ENCODE measurements at regions not wholly inside any gene's neighbourhood (a gene's known extent, or its start where the extent isn't known, plus 50 kb on each side); places are given as distances from the start of the nearest gene placed in this dataset.

DNA sequence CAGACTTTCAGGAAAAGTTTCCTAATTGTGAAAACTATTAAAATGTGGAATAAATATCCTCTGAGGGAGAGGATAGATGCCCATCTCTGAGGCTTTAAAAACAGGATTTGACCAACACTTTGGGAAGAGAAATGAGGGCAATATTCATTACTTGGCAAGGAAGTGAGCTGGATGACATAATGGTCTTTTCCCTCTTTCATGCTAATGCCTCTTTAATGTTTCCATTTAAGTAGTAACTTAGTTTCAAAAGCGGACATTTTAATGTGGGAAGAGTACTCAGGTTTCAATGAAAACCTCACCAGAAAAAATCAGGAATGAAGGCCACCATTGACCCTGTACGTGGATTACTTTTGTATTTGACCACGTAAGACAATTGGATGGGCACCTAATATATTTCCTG, 503.3 kb downstream of the ANKRD50 start:
- H3K27me3 ChIP-seq (ENCODE audit: control insufficient read depth in 3 of 3, insufficient read depth in 3 of 3, low read depth in 1 of 3, low read length in 3 of 3), result no peaks in the 10 kb centered on the region
- H2AFZ ChIP-seq (ENCODE audit: low read length), result no peak overlapping the region
- no peak overlapping the region for H3K27ac ChIP-seq (replicated peaks; ENCODE audit: low read length)
- H2BK120ac ChIP-seq (ENCODE audit: low read depth, low read length), result no peak overlapping the region
- H4K91ac ChIP-seq (ENCODE audit: low read depth, low read length, poor library complexity), result no peak overlapping the region
- WGBS, 2 donors (ENCODE audit: extremely low coverage in 2 of 2, insufficient read length in 2 of 2, insufficient replicate concordance in 1 of 2), result no CpG with 5 or more reads among the region's 3 CpGs
- no peak overlapping the region for H3K14ac ChIP-seq (ENCODE audit: low read length)
- H2AK5ac ChIP-seq (ENCODE audit: low read depth, low read length), result no peak overlapping the region
- no peaks in the 10 kb centered on the region for H3K4me1 ChIP-seq (ENCODE audit: control insufficient read depth in 2 of 2, insufficient read depth in 1 of 2, low read depth in 1 of 2, low read length in 2 of 2)
- H3K9me3 ChIP-seq (replicated peaks in 1 of 2; ENCODE audit: control insufficient read depth in 2 of 2, insufficient read depth in 1 of 2, low read depth in 1 of 2, low read length in 2 of 2), result no peaks in the 10 kb centered on the region
- H2BK12ac ChIP-seq (ENCODE audit: low read length), result no peak overlapping the region
- no peak overlapping the region for H3K4me3 ChIP-seq (ENCODE audit: low read length in 2 of 2)
- H4K8ac ChIP-seq (ENCODE audit: low read depth, low read length), result no peak overlapping the region
- H3K18ac ChIP-seq (ENCODE audit: low read length), result no peak overlapping the region
- no peak for DNase-seq (ENCODE audit: low spot score)
- no peak overlapping the region for H2BK15ac ChIP-seq (ENCODE audit: low read length)
- H3K79me1 ChIP-seq (ENCODE audit: low read depth, low read length), result no peaks in the 10 kb centered on the region
- H3K36me3 ChIP-seq (replicated peaks in 1 of 2; ENCODE audit: control insufficient read depth in 2 of 2, insufficient read depth in 2 of 2, low read length in 2 of 2), result no peaks in the 10 kb centered on the region
- H3K9ac ChIP-seq (ENCODE audit: low read depth, low read length, poor library complexity), result no peak overlapping the region
- H3K4ac ChIP-seq (ENCODE audit: low read length), result no peak overlapping the region
- no peak overlapping the region for H3K23ac ChIP-seq (ENCODE audit: low read depth, low read length, poor library complexity)
- H2BK5ac ChIP-seq (ENCODE audit: low read length), result no peak overlapping the region
- H3K4me2 ChIP-seq (ENCODE audit: insufficient read depth, low read length, poor library complexity, severe bottlenecking), result no peak overlapping the region

DNA sequence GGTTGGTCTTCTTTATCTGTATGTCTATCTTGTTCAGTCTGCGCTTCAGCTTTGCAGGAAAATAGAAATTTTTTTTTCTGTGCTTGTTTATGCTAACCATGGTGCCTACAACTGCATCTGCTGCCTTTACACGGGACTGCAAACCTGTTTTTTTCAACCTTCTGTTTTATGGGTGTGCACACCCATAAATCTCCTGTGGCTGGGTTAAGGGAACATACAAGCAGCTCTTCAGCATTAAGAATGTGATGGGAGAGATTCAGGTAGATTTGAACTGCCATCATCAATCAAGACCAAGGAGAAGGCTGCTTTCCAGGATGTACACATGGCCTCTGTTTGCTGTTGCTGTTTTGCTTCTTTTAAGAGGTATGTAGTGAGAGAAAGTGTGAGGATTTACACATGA, 502.9 kb downstream of the ANKRD50 start:
- no peak overlapping the region for H2AK5ac ChIP-seq (ENCODE audit: low read depth, low read length)
- H3K27ac ChIP-seq (replicated peaks; ENCODE audit: low read length), result no peak overlapping the region
- H3K4ac ChIP-seq (ENCODE audit: low read length), result no peak overlapping the region
- H3K9ac ChIP-seq (ENCODE audit: low read depth, low read length, poor library complexity), result no peak overlapping the region
- no peak overlapping the region for H3K23ac ChIP-seq (ENCODE audit: low read depth, low read length, poor library complexity)
- no peak overlapping the region for H3K14ac ChIP-seq (ENCODE audit: low read length)
- H3K4me1 ChIP-seq (ENCODE audit: control insufficient read depth in 2 of 2, insufficient read depth in 1 of 2, low read depth in 1 of 2, low read length in 2 of 2), result no peaks in the 10 kb centered on the region
- H2BK120ac ChIP-seq (ENCODE audit: low read depth, low read length), result no peak overlapping the region
- H4K91ac ChIP-seq (ENCODE audit: low read depth, low read length, poor library complexity), result no peak overlapping the region
- no peak overlapping the region for H2AFZ ChIP-seq (ENCODE audit: low read length)
- H3K27me3 ChIP-seq (ENCODE audit: control insufficient read depth in 3 of 3, insufficient read depth in 3 of 3, low read depth in 1 of 3, low read length in 3 of 3), result no peaks in the 10 kb centered on the region
- H2BK5ac ChIP-seq (ENCODE audit: low read length), result no peak overlapping the region
- H3K79me1 ChIP-seq (ENCODE audit: low read depth, low read length), result no peaks in the 10 kb centered on the region
- no peak overlapping the region for H2BK15ac ChIP-seq (ENCODE audit: low read length)
- H3K4me2 ChIP-seq (ENCODE audit: insufficient read depth, low read length, poor library complexity, severe bottlenecking), result no peak overlapping the region
- H3K36me3 ChIP-seq (replicated peaks in 1 of 2; ENCODE audit: control insufficient read depth in 2 of 2, insufficient read depth in 2 of 2, low read length in 2 of 2), result no peaks in the 10 kb centered on the region
- H3K9me3 ChIP-seq (replicated peaks in 1 of 2; ENCODE audit: control insufficient read depth in 2 of 2, insufficient read depth in 1 of 2, low read depth in 1 of 2, low read length in 2 of 2), result no peaks in the 10 kb centered on the region
- no CpG with 5 or more reads among the region's 2 CpGs for WGBS, 2 donors (ENCODE audit: extremely low coverage in 2 of 2, insufficient read length in 2 of 2, insufficient replicate concordance in 1 of 2)
- H2BK12ac ChIP-seq (ENCODE audit: low read length), result no peak overlapping the region
- H3K4me3 ChIP-seq (ENCODE audit: low read length in 2 of 2), result no peak overlapping the region
- H3K18ac ChIP-seq (ENCODE audit: low read length), result no peak overlapping the region
- H4K8ac ChIP-seq (ENCODE audit: low read depth, low read length), result no peak overlapping the region
- DNase-seq (ENCODE audit: low spot score), result no peak

DNA sequence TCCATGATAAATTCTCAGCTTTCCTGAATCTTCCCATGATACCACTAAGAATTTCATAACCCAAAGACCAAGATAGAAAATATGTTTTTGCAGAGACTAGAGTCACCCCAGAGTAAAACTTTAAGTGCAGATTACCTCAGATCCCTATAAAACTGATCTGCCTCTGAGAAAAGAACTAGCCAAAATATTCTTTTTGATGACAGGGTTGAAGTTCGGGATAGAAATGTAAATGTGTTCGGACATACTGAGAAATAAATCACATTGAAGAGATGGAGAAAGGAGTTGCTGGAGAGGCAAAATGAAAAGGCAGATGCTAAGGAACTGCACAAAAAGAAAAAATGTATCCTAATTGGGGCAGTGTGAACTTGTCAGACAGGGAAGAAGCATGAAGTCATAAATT, 501.8 kb downstream of the ANKRD50 start:
- H3K4me1 ChIP-seq (ENCODE audit: control insufficient read depth in 2 of 2, insufficient read depth in 1 of 2, low read depth in 1 of 2, low read length in 2 of 2), result no peaks in the 10 kb centered on the region
- H3K14ac ChIP-seq (ENCODE audit: low read length), result no peak overlapping the region
- DNase-seq (ENCODE audit: low spot score), result no peak
- no peak overlapping the region for H4K91ac ChIP-seq (ENCODE audit: low read depth, low read length, poor library complexity)
- no peak overlapping the region for H2BK5ac ChIP-seq (ENCODE audit: low read length)
- H3K79me1 ChIP-seq (ENCODE audit: low read depth, low read length), result no peaks in the 10 kb centered on the region
- no peak overlapping the region for H2BK12ac ChIP-seq (ENCODE audit: low read length)
- no peak overlapping the region for H2BK15ac ChIP-seq (ENCODE audit: low read length)
- no peak overlapping the region for H4K8ac ChIP-seq (ENCODE audit: low read depth, low read length)
- no peak overlapping the region for H3K18ac ChIP-seq (ENCODE audit: low read length)
- H2AFZ ChIP-seq (ENCODE audit: low read length), result no peak overlapping the region
- H3K27me3 ChIP-seq (ENCODE audit: control insufficient read depth in 3 of 3, insufficient read depth in 3 of 3, low read depth in 1 of 3, low read length in 3 of 3), result no peaks in the 10 kb centered on the region
- H3K4ac ChIP-seq (ENCODE audit: low read length), result no peak overlapping the region
- H3K4me3 ChIP-seq (ENCODE audit: low read length in 2 of 2), result no peak overlapping the region
- H3K23ac ChIP-seq (ENCODE audit: low read depth, low read length, poor library complexity), result no peak overlapping the region
- no peak overlapping the region for H2AK5ac ChIP-seq (ENCODE audit: low read depth, low read length)
- H3K27ac ChIP-seq (replicated peaks; ENCODE audit: low read length), result no peak overlapping the region
- H2BK120ac ChIP-seq (ENCODE audit: low read depth, low read length), result no peak overlapping the region
- no peak overlapping the region for H3K9ac ChIP-seq (ENCODE audit: low read depth, low read length, poor library complexity)
- H3K36me3 ChIP-seq (replicated peaks in 1 of 2; ENCODE audit: control insufficient read depth in 2 of 2, insufficient read depth in 2 of 2, low read length in 2 of 2), result no peaks in the 10 kb centered on the region
- H3K9me3 ChIP-seq (replicated peaks in 1 of 2; ENCODE audit: control insufficient read depth in 2 of 2, insufficient read depth in 1 of 2, low read depth in 1 of 2, low read length in 2 of 2), result no peaks in the 10 kb centered on the region
- no CpG with 5 or more reads among the region's 2 CpGs for WGBS, 2 donors (ENCODE audit: extremely low coverage in 2 of 2, insufficient read length in 2 of 2, insufficient replicate concordance in 1 of 2)
- H3K4me2 ChIP-seq (ENCODE audit: insufficient read depth, low read length, poor library complexity, severe bottlenecking), result no peak overlapping the region

DNA sequence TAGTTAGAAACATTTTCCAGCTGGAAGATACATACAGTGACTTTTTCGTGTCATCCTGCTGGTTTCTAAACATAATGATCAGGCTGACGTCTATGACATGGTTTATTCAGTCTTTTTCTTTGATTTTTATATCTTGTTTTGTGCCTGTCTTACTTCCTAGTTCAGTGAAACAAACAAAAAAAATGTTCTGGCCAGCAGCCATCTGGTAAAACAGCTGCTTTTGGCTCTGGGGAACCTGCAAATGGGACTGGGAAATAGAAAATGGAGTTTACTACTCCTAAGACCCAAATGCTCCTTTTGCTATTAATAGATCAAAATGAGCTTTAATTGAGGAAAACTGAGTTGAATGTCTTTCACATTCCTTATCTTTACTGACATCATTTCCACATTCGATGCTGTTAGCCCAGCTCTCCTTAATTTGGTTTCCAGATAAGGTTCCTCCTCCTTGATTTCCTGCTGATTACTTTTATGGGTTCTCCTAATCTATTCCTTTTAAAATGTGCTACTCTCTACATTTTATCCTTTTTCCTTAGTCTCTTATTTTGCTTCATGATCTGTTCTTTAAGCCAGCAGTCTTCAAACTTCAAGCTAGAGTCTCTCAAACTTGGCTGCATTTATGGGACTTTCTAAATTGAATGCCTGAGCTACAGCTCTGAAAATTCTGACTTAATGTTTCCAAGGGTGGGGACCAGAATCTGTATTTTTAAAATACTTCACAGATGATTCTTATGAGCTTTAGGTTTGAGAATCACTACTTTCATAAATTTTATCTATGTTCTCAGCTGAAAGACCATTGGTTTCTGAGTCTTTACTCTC, 499.5 kb downstream of the ANKRD50 start:
- no peak overlapping the region for H3K14ac ChIP-seq (ENCODE audit: low read length)
- H2BK15ac ChIP-seq (ENCODE audit: low read length), result no peak overlapping the region
- no peaks in the 10 kb centered on the region for H3K27me3 ChIP-seq (ENCODE audit: control insufficient read depth in 3 of 3, insufficient read depth in 3 of 3, low read depth in 1 of 3, low read length in 3 of 3)
- H3K18ac ChIP-seq (ENCODE audit: low read length), result no peak overlapping the region
- no peaks in the 10 kb centered on the region for H3K36me3 ChIP-seq (replicated peaks in 1 of 2; ENCODE audit: control insufficient read depth in 2 of 2, insufficient read depth in 2 of 2, low read length in 2 of 2)
- no peak overlapping the region for H3K4ac ChIP-seq (ENCODE audit: low read length)
- H3K27ac ChIP-seq (replicated peaks; ENCODE audit: low read length), result no peak overlapping the region
- no peak overlapping the region for H2BK12ac ChIP-seq (ENCODE audit: low read length)
- H2AFZ ChIP-seq (ENCODE audit: low read length), result no peak overlapping the region
- H3K9ac ChIP-seq (ENCODE audit: low read depth, low read length, poor library complexity), result no peak overlapping the region
- H3K23ac ChIP-seq (ENCODE audit: low read depth, low read length, poor library complexity), result no peak overlapping the region
- H4K91ac ChIP-seq (ENCODE audit: low read depth, low read length, poor library complexity), result no peak overlapping the region
- no peak overlapping the region for H2AK5ac ChIP-seq (ENCODE audit: low read depth, low read length)
- H3K79me1 ChIP-seq (ENCODE audit: low read depth, low read length), result no peaks in the 10 kb centered on the region
- H3K4me1 ChIP-seq (ENCODE audit: control insufficient read depth in 2 of 2, insufficient read depth in 1 of 2, low read depth in 1 of 2, low read length in 2 of 2), result no peaks in the 10 kb centered on the region
- H2BK5ac ChIP-seq (ENCODE audit: low read length), result no peak overlapping the region
- no peak overlapping the region for H3K4me2 ChIP-seq (ENCODE audit: insufficient read depth, low read length, poor library complexity, severe bottlenecking)
- no peak overlapping the region for H3K4me3 ChIP-seq (ENCODE audit: low read length in 2 of 2)
- WGBS, 2 donors (ENCODE audit: extremely low coverage in 2 of 2, insufficient read length in 2 of 2, insufficient replicate concordance in 1 of 2), result no CpG with 5 or more reads among the region's 3 CpGs
- H4K8ac ChIP-seq (ENCODE audit: low read depth, low read length), result no peak overlapping the region
- DNase-seq (ENCODE audit: low spot score), result no peak
- H3K9me3 ChIP-seq (replicated peaks in 1 of 2; ENCODE audit: control insufficient read depth in 2 of 2, insufficient read depth in 1 of 2, low read depth in 1 of 2, low read length in 2 of 2), result no peaks in the 10 kb centered on the region
- H2BK120ac ChIP-seq (ENCODE audit: low read depth, low read length), result no peak overlapping the region
